GM19455 (cell line): ENCODE measurements at regions not wholly inside any gene's neighbourhood (a gene's known extent, or its start where the extent isn't known, plus 50 kb on each side); places are given as distances from the start of the nearest gene placed in this dataset.
"Not testable (repeated sequence)": the region's sequence is repeated elsewhere in the genome, so short reads cannot be mapped to it uniquely, and the experiment has no call there.

ENCODE experiments used
- ATAC-seq: cut with Tn5 transposase; IDR thresholded peaks from one replicate; pipeline ENCODE4 v1.9.1; 2021; ENCODE audit not compliant: unreplicated experiment

DNA sequence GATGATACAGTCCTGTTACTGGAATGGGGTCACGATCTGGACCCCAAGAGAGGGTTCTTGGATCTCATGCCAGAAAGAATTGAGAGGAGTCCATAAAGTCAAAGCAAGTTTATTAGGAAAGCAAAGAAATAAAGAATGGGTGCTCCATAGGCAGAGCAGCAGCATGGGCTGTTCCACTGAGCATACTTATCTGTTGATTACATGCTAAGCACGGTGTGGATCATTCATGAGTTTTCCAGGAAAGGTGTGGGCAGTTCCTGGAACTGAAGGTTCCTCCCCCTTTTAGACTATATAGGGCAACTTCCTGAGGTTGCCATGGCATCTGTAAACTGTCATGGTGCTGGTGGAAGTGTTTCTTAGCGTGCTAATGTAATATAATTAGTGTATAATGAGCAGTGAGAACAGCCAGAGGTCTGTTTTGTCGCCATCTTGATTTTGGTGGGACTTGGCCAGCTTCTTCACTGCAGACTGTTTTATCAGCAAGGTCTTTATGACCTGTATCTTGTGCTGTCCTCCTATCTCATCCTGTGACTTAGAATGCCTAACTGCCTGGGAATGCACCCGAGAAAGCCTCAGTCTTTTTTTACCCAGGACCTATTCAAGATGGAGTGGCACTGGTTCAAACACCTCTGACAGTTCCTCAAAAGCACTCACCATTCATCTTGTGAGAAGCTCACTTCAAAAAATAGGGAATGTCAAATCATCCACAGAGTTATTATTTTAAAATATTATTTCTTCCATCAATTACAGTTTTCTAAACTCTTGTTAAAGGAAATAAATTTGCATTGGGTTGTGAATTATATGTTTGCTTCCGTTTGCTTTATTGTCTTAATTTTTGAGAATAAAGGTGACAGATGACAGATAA is 1358.8 kb upstream of the TMEM132C start:
- ATAC-seq, result no peak

DNA sequence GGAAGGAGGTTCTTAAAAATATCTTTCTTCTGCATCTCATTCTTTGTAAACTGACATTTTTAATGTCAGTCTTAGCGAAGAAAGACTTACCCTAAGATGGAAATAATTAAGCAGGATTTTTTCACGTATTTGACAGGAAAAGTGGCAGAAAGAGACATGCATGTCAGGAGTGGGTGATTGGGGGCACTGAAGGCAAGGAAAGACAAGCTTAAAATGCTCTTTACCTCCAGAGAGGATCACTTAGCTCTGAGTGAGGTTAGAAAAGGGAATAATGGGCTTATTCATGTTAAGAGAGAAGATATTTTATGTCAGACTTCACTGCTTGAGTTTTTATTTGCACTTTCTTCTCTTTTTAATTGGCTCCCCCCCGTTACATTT is 1358.2 kb upstream of the TMEM132C start:
- ATAC-seq, result no peak

- no peak for ATAC-seq
These were observed 1356.4 kb upstream of the TMEM132C start for GRCh38 chr12:126910570-126910969.

- ATAC-seq, result no peak
These were observed 1354.9 kb upstream of the TMEM132C start for GRCh38 chr12:126912111-126912510.

GRCh38 chr12:126914170-126914793 is 1352.7 kb upstream of the TMEM132C start:
- ATAC-seq, result no peak

DNA sequence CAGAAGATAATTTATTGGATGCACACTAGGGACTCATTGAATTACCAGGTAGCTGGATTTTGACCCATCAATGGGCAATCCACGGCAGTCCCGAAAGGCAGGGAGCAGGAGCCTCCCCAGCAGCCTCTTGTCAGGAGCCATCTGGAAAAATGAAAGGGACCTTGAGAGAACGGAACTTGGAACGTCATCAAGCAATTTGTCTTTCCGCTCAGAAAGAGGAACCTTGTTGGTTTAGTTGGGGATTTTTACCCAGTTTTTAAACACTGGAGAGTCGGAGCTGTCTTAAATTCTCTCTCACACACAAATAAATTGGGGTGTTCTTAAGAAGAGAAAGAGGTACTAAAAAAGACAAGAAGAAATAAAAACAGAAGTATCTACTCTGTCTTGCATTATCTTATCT is 1351.7 kb upstream of the TMEM132C start:
- no peak for ATAC-seq

DNA sequence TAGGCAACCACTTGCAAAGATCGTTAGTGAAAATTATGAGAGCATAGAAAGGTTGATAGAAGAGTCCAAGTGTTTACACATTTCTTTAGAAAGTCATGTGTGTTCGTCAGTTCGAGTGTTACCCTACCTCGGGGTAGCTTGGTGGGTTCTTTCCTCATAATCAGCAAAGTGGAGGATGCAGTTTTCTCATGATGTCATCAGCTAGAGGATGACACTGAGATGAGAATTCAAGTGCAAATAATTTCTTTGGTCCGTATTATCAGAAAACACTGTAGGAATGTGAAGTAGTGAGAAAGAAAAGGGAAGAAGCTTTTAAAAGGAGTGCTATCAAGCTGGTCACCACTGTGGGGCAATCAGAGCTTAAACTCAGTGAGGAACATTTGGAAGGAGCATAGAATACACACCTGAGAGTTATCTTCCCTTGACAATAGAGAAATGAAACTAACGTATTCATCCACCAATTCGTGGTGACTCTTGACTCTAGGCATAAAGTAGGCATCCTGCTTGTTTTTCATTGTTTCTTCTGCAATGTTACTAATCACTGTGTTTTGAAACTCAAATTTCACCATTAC is 1340.9 kb upstream of the TMEM132C start:
- no peak for ATAC-seq

GRCh38 chr12:126930234-126930633 is 1336.7 kb upstream of the TMEM132C start:
- no peak for ATAC-seq

GRCh38 chr12:126932156-126932555 is 1334.8 kb upstream of the TMEM132C start:
- no peak for ATAC-seq

- no peak for ATAC-seq
These were observed 1331.5 kb upstream of the TMEM132C start for GRCh38 chr12:126935435-126935834.

DNA sequence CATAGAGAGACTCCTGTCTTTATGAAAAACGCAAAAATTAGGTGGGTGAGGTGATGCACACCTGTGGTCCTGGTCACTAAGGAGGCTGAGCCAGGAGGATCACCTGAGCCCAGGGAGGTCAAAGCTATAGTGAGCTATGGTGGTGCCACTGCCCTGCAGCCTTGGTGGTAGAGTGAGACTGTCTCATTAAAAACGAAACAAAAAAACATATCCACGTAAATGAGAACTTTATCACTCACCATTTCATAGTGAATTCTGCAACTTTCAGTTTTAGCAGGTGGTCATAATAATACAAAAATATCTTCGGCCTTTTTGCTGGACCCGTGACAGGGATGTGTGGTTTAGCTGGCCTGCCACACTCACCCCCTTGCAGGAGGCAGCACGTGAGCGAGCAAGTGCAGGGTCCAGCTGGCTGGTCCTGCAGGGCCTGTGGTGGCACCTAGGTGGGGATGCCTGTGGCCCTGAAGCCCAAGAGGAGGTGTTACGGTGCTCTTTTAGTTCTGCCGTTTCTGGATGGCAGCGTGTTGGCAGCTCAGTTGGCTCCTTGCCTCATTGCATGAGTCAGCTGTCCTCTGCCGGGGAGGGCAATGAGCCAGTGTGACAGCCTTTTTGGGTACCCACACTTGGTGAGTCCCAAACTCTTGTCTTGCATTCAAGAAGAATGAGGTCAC is 1330.7 kb upstream of the TMEM132C start:
- no peak for ATAC-seq

DNA sequence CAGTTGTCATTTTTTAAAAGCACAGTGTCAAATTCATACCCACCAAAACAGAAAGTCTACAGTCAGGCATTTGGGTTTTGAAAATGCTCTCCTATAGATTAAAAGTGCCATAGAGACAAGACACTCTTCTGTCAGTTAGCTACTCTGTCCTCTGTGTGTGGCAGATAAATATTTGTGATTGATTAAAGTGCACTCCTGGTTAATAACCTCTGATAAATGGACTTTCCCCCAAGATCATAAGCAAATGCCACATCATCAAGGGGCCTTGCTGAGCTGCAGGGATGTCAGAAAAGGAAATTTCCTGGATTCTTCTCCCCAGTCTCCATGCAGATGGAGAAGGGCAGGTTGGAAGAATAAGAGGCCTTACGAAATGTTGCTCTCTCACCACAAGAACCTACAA is 1329.5 kb upstream of the TMEM132C start:
- ATAC-seq, result no peak

GRCh38 chr12:126944684-126945083 is 1322.3 kb upstream of the TMEM132C start:
- no peak for ATAC-seq

DNA sequence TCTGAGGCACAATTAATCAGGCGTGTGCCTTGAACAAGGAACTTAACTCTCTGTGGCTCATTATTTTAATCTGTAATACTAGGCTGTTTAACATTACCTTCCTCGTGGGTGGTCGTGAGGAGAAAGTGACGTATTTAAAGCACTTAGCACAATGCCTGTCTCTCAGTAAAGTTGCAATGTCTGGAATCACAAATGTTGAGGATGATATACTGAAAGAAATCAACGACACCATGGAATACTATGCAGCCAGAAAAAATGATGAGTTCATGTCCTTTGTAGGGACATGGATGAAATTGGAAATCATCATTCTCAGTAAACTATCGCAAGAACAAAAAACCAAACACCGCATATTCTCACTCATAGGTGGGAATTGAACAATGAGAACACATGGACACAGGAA is 1320.0 kb upstream of the TMEM132C start:
- not testable (repeated sequence) for ATAC-seq

DNA sequence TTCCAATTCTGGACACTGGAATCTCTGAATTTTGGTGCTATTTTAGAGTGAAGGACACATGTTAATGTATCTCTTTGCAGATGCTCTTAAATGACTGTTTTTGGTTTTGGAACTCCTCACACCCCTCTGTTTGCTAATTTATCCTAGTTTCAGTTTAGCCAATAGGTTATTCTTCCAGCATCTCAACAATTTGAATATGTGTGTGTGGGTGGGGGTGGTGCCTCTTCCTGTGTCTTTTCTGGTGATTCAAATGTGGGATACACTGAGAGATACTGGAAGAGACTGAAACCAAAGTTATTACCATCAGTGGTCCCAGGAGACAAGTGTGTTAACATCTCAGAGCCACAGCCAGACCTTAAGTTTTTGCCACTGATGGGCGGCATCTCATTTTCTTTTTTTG is 1317.4 kb upstream of the TMEM132C start:
- no peak for ATAC-seq

- ATAC-seq, result no peak
These were observed 1316.7 kb upstream of the TMEM132C start for GRCh38 chr12:126950266-126950665.

- no peak for ATAC-seq
These were observed 1314.6 kb upstream of the TMEM132C start for GRCh38 chr12:126952096-126953007.

DNA sequence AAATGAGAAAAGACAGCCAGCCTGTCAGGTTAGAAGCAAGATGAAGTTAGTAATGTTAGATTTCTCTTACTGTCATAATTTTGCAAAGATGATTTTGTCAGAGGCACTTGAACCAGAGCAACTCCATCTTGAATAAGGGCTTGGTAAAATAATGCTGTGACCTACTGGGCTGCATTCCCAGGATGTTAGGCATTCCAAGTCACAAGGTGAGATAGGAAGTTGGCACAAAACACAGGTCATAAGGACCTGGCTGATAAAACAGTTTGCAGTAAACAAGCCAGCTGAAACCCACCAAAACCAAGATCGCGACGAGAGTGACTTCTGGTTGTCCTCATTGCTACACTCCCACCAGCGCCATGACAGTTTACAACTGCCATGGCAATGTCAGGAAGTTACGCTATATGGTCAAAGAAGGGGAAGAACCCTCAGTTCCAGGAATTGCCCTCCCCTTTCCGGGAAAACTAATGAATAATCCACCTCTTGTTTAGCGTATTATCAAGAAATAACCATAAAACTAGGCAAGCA is 1313.5 kb upstream of the TMEM132C start:
- no peak for ATAC-seq

DNA sequence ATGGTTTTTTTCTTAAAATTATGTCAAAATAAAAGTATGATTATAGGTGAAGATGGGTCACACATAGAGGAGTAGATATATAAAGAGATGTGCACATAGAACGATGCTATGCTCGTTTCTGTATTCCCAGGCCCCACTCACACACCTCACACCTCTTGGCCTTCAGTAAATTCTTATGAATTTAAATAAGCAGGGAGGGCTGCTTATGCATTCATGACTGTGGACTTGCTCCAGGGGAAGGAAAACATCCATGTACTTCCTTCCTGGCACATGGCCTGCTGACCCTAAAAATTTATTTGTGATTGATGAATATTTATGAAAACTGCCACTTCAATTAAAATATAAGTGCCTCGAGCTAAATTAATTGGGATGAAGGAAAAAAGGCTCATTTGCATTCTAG is 1306.7 kb upstream of the TMEM132C start:
- no peak for ATAC-seq

GRCh38 chr12:126960709-126961108 is 1306.3 kb upstream of the TMEM132C start:
- no peak for ATAC-seq
